Body of pancreas (tissue), 4 donors: ENCODE measurements at regions not wholly inside any gene's neighbourhood (a gene's known extent, or its start where the extent isn't known, plus 50 kb on each side); places are given as distances from the start of the nearest gene placed in this dataset.

Experiments used
- ATAC-seq: fragments of 150-250 bp; one replicate; pipeline ENCODE4 v1.9.1; 2016
- DNase-seq, 4 donors: peaks; one replicate each; pipeline ENCODE4 v3.0.0-alpha.2; 2019
- H3K27ac ChIP-seq, 4 donors: fragments of 200-600 bp; sonication (generic); 1 replicate in 3 of 4; 2 replicates in 1 of 4; pipeline versions ENCODE4 v1.5.1 to v1.6.1; 2016 to 2019; ENCODE audit warnings: mild to moderate bottlenecking in 1 of 4, mixed read lengths in 1 of 4, moderate library complexity in 1 of 4
- H3K27me3 ChIP-seq, 2 donors: fragments of 200-600 bp; sonication (generic); one replicate each; pipeline ENCODE4 v1.6.0; 2016; ENCODE audit warnings: mild to moderate bottlenecking in 1 of 2
- H3K36me3 ChIP-seq, 2 donors: fragments of 200-600 bp; sonication (generic); replicated peaks in 1 of 2; 2 replicates each; pipeline ENCODE4 v1.5.1; 2016; ENCODE audit warnings: low read depth in 2 of 2; ENCODE audit not compliant: insufficient read depth in 1 of 2
- H3K4me1 ChIP-seq: fragments of 200-600 bp; sonication (generic); one replicate; pipeline ENCODE4 v1.6.0; 2016
- H3K4me3 ChIP-seq, 2 donors: fragments of 200-600 bp; sonication (generic); 1 replicate in 1 of 2; 2 replicates in 1 of 2; pipeline ENCODE4 v1.5.1; 2016 to 2019
- H3K9me3 ChIP-seq, 3 donors: fragments of 200-600 bp; sonication (generic); 1 replicate in 2 of 3; 2 replicates in 1 of 3; pipeline ENCODE4 v1.5.1; 2016
- CTCF ChIP-seq, 7 experiments: fragments of 450-650 bp in 4 of 7; fragments of 200-600 bp in 3 of 7; sonication (generic) in 3 of 7; IDR thresholded peaks; one replicate each; pipeline ENCODE4 v1.5.1; 2016 to 2019; ENCODE audit warnings: antibody characterized with exemption in 7 of 7
- POLR2A ChIP-seq, 3 donors: fragments of 450-650 bp; IDR thresholded peaks; one replicate each; pipeline ENCODE4 v1.6.1; 2016; ENCODE audit warnings: antibody characterized with exemption in 3 of 3, mild to moderate bottlenecking in 2 of 3
- WGBS, 2 donors: methylation state at CpG; one replicate each; pipeline ENCODE4 v1.1.5; 2017; 5-methylcytosine and 5-hydroxymethylcytosine counted together
- intact Hi-C: fragments of 100-400 bp; cut with DNase I; formaldehyde crosslinking; loops from one replicate; pipeline ENCODE4 v1.15.1; 2023

GRCh38 chr10:78378192-78378591 lies 344.5 kb downstream of the RPS24 start:
- Histone ChIP-seq H3K9me3 (no peaks in the 10 kb centered on the region), H3K27me3 (no peaks in the 10 kb centered on the region), H3K27ac (no peak overlapping the region), H3K4me1 (no peaks in the 10 kb centered on the region), H3K36me3 (no peaks in the 10 kb centered on the region), H3K4me3 (no peak overlapping the region)
- intact Hi-C loops = no loop called here
- 93% methylated on average over 4 of the region's 4 CpGs for WGBS, 2 donors
- ATAC-seq = no peak
- TF ChIP-seq POLR2A (IDR thresholded peaks at IDR 0.05) (no peak), CTCF (IDR thresholded peaks at IDR 0.05) (no peak)
- no peak for DNase-seq

- Histone ChIP-seq H3K27ac (no peak overlapping the region), H3K9me3 (no peaks in the 10 kb centered on the region), H3K4me1 (no peaks in the 10 kb centered on the region), H3K36me3 (no peaks in the 10 kb centered on the region), H3K4me3 (no peak overlapping the region), H3K27me3 (no peaks in the 10 kb centered on the region)
- ATAC-seq = no peak
- WGBS, 2 donors = 36 to 38% methylated on average over 19 of the region's 19 CpGs
- no peak for TF ChIP-seq POLR2A (IDR thresholded peaks at IDR 0.05)
- TF ChIP-seq CTCF (IDR thresholded peaks at IDR 0.05) = no peak
- intact Hi-C loops = no loop called here
- no peak for DNase-seq
Measured at GRCh38 chr10:78381107-78381506, 347.4 kb downstream of the RPS24 start.

- Histone ChIP-seq H3K9me3 (no peaks in the 10 kb centered on the region), H3K4me1 (no peaks in the 10 kb centered on the region), H3K27me3 (no peaks in the 10 kb centered on the region), H3K27ac (no peak overlapping the region), H3K36me3 (no peaks in the 10 kb centered on the region), H3K4me3 (no peak overlapping the region)
- intact Hi-C loops = no loop called here
- 78 to 84% methylated on average over 5 of the region's 5 CpGs for WGBS, 2 donors
- no peak for ATAC-seq
- TF ChIP-seq POLR2A (IDR thresholded peaks at IDR 0.05) (no peak), CTCF (IDR thresholded peaks at IDR 0.05) (no peak)
- DNase-seq = no peak
Measured at GRCh38 chr10:78382047-78382446, 348.4 kb downstream of the RPS24 start.

GRCh38 chr10:78382772-78383171 lies 349.1 kb downstream of the RPS24 start:
- WGBS, 2 donors = 88% methylated on average over 2 of the region's 2 CpGs
- no peak overlapping the region for H3K4me3 ChIP-seq

More at GRCh38 chr10:78382772-78383171, 349.1 kb downstream of the RPS24 start:
- ATAC-seq (no peak), DNase-seq (no peak)
- no peak overlapping the region for H3K27ac ChIP-seq
- intact Hi-C loops = no loop called here
- no peaks in the 10 kb centered on the region for H3K36me3 ChIP-seq
- H3K9me3 ChIP-seq = no peaks in the 10 kb centered on the region
- TF ChIP-seq POLR2A (IDR thresholded peaks at IDR 0.05) (no peak), CTCF (IDR thresholded peaks at IDR 0.05) (no peak)
- H3K27me3 ChIP-seq = no peaks in the 10 kb centered on the region
- H3K4me1 ChIP-seq = no peaks in the 10 kb centered on the region
